Fibroblast of the conjunctiva (primary cell): ENCODE measurements at regions not wholly inside any gene's neighbourhood (a gene's known extent, or its start where the extent isn't known, plus 50 kb on each side); places are given as distances from the start of the nearest gene placed in this dataset.
"Not testable (repeated sequence)": the region's sequence is repeated elsewhere in the genome, so short reads cannot be mapped to it uniquely, and the experiment has no call there.

ENCODE experiments used
- DNase-seq: peaks from one replicate; pipeline ENCODE4 v3.0.0-alpha.2; 2010; ENCODE audit warnings: low read depth

GRCh38 chr6:144655376-144655775 lies 370.2 kb downstream of the UTRN start:
- no peak for DNase-seq

GRCh38 chr6:144657691-144658090 lies 372.6 kb downstream of the UTRN start:
- DNase-seq, result no peak

GRCh38 chr6:144659202-144660182 lies 374.4 kb downstream of the UTRN start:
- DNase-seq, result peak; percentile 59

GRCh38 chr6:144660561-144661115 lies 375.5 kb downstream of the UTRN start:
- DNase-seq, result no peak

GRCh38 chr6:144661116-144661806 lies 376.1 kb downstream of the UTRN start:
- DNase-seq, result no peak

- no peak for DNase-seq
These were observed 377.8 kb downstream of the UTRN start for GRCh38 chr6:144662812-144663365.

GRCh38 chr6:144664281-144664680 lies 379.1 kb downstream of the UTRN start:
- DNase-seq, result no peak

- DNase-seq, result no peak
These were observed 379.8 kb downstream of the UTRN start for GRCh38 chr6:144664947-144665346.

GRCh38 chr6:144665932-144666450 lies 380.9 kb downstream of the UTRN start:
- no peak for DNase-seq

- DNase-seq, result no peak
These were observed 381.6 kb downstream of the UTRN start for GRCh38 chr6:144666781-144667180.

GRCh38 chr6:144667532-144668503 lies 382.7 kb downstream of the UTRN start:
- no peak for DNase-seq

- not testable (repeated sequence) for DNase-seq
These were observed 385.1 kb downstream of the UTRN start for GRCh38 chr6:144670259-144670658.

- DNase-seq, result no peak
These were observed 388.7 kb downstream of the UTRN start for GRCh38 chr6:144673807-144674206.

- DNase-seq, result no peak
These were observed 390.2 kb downstream of the UTRN start for GRCh38 chr6:144675231-144675861.

- not testable (repeated sequence) for DNase-seq
These were observed 391.2 kb downstream of the UTRN start for GRCh38 chr6:144676310-144676709.

- DNase-seq, result not testable (repeated sequence)
These were observed 392.1 kb downstream of the UTRN start for GRCh38 chr6:144677263-144677662.

GRCh38 chr6:144678844-144679243 lies 393.7 kb downstream of the UTRN start:
- DNase-seq, result peak; percentile 71

- no peak for DNase-seq
These were observed 396.2 kb downstream of the UTRN start for GRCh38 chr6:144681334-144681733.

GRCh38 chr6:144683216-144684070 lies 398.3 kb downstream of the UTRN start:
- no peak for DNase-seq

- no peak for DNase-seq
These were observed 403.6 kb downstream of the UTRN start for GRCh38 chr6:144688713-144689112.
